HL-60 (cell line): ENCODE measurements at regions not wholly inside any gene's neighbourhood (a gene's known extent, or its start where the extent isn't known, plus 50 kb on each side); places are given as distances from the start of the nearest gene placed in this dataset.

Experiments used
- DNase-seq, 2 experiments: peaks; one replicate each; pipeline ENCODE4 v3.0.0-alpha.2; 2010 to 2020; ENCODE audit warnings: low read depth in 1 of 2, low spot score in 1 of 2
- H3K27ac ChIP-seq: fragments of 250-450 bp; sonication (Bioruptor Pico); replicated peaks from 2 replicates; pipeline ENCODE4 v1.5.1; 2020; ENCODE audit warnings: mild to moderate bottlenecking, moderate library complexity
- H3K27me3 ChIP-seq: fragments of 250-450 bp; sonication (Bioruptor Pico); 2 replicates; pipeline ENCODE4 v1.5.1; 2021; ENCODE audit warnings: mild to moderate bottlenecking, moderate library complexity; ENCODE audit not compliant: insufficient read depth, poor library complexity, severe bottlenecking
- H3K4me3 ChIP-seq: replicated peaks from 2 replicates; pipeline ENCODE4 v1.5.1; 2011; ENCODE audit warnings: mild to moderate bottlenecking, control low read depth, low read length; ENCODE audit not compliant: insufficient read depth
- CTCF ChIP-seq: IDR thresholded peaks from one replicate; pipeline ENCODE4 v1.5.1; 2011; ENCODE audit warnings: low read length, control low read depth, inconsistent platforms; ENCODE audit not compliant: insufficient read depth
- GABPA ChIP-seq: IDR thresholded peaks from 2 replicates; pipeline ENCODE4 v1.6.1; 2012; ENCODE audit warnings: low read depth
- POLR2AphosphoS5 ChIP-seq: IDR thresholded peaks from 2 replicates; pipeline ENCODE4 v1.6.1; 2012; ENCODE audit warnings: low read depth
- REST ChIP-seq: IDR thresholded peaks from 2 replicates; pipeline ENCODE4 v1.6.1; 2012; ENCODE audit warnings: low read depth; ENCODE audit not compliant: insufficient replicate concordance
- SPI1 ChIP-seq: IDR thresholded peaks from 2 replicates; pipeline ENCODE4 v1.6.1; 2012; ENCODE audit warnings: low read depth, mild to moderate bottlenecking, borderline replicate concordance

- Histone ChIP-seq H3K27ac (no peak overlapping the region), H3K4me3 (no peak overlapping the region), H3K27me3 (no peaks in the 10 kb centered on the region)
- DNase-seq, result no peak
- no peak for TF ChIP-seq CTCF
- no peak for TF ChIP-seq REST
- TF ChIP-seq GABPA, result no peak
- no peak for TF ChIP-seq POLR2AphosphoS5
- no peak for TF ChIP-seq SPI1
Observed at GRCh38 chr4:159904906-159905305, 802.0 kb downstream of the RAPGEF2 start.

- DNase-seq, result no peak
- Histone ChIP-seq H3K27ac (no peak overlapping the region), H3K27me3 (no peaks in the 10 kb centered on the region), H3K4me3 (no peak overlapping the region)
- no peak for TF ChIP-seq SPI1
- no peak for TF ChIP-seq CTCF
- no peak for TF ChIP-seq GABPA
- TF ChIP-seq POLR2AphosphoS5, result no peak
- no peak for TF ChIP-seq REST
Observed at GRCh38 chr4:159906051-159906450, 803.2 kb downstream of the RAPGEF2 start.

GRCh38 chr4:159906517-159906916 lies 803.6 kb downstream of the RAPGEF2 start:
- H3K27ac ChIP-seq, result no peak overlapping the region
- no peaks in the 10 kb centered on the region for H3K27me3 ChIP-seq
- DNase-seq, result no peak
- TF ChIP-seq REST, result no peak
- TF ChIP-seq SPI1, result no peak
- no peak for TF ChIP-seq CTCF
- no peak for TF ChIP-seq POLR2AphosphoS5
- no peak for TF ChIP-seq GABPA
- H3K4me3 ChIP-seq, result no peak overlapping the region
